SK-N-SH (cell line): ENCODE measurements at regions not wholly inside any gene's neighbourhood (a gene's known extent, or its start where the extent isn't known, plus 50 kb on each side); places are given as distances from the start of the nearest gene placed in this dataset.

ENCODE experiments used
- CTCF ChIA-PET: fragments of 300-600, 350-600 bp; formaldehyde crosslinking; extraction: SDS; loops from one replicate; lab custom pipeline; 2021; lab: Yijun Ruan, JAX
- POLR2A ChIA-PET: fragments of 350-600 bp; sonication (Branson Sonifier 250); formaldehyde crosslinking; extraction: SDS; loops from one replicate; lab custom pipeline; 2020; ENCODE audit warnings: antibody characterized with exemption, inconsistent platforms; lab: Yijun Ruan, JAX
- DNase-seq: peaks from one replicate; pipeline ENCODE4 v3.0.0; 2012
- H2AFZ ChIP-seq: fragments of 200-600 bp; sonication (generic); 2 replicates; pipeline ENCODE4 v1.8.1; 2016; ENCODE audit warnings: antibody characterized with exemption, mild to moderate bottlenecking, low read depth
- H3F3A ChIP-seq: fragments of 200-600 bp; sonication (generic); replicated peaks from 2 replicates; pipeline ENCODE3; 2016; ENCODE audit warnings: antibody characterized with exemption, mild to moderate bottlenecking; ENCODE audit not compliant: insufficient read depth
- H3K27ac ChIP-seq, 2 experiments: fragments of 200-500 bp in 1 of 2; fragments of 200-600 bp in 1 of 2; sonication (Bioruptor generic) in 1 of 2; sonication (generic), shearing (Covaris generic) in 1 of 2; 2 replicates each; pipeline versions ENCODE4 v1.5.1 to v1.6.1; 2014 to 2016; ENCODE audit warnings: low read depth in 2 of 2, inconsistent platforms in 1 of 2, low read length in 1 of 2, mild to moderate bottlenecking in 1 of 2, mixed read lengths in 1 of 2
- H3K27me3 ChIP-seq: fragments of 200-600 bp; sonication (generic), shearing (Covaris generic); 2 replicates; pipeline ENCODE4 v1.6.1; 2016; ENCODE audit warnings: mixed run types; ENCODE audit not compliant: insufficient read depth
- H3K36me3 ChIP-seq, 2 experiments: fragments of 200-500 bp in 1 of 2; fragments of 200-600 bp in 1 of 2; sonication (Bioruptor generic) in 1 of 2; sonication (generic) in 1 of 2; replicated peaks in 1 of 2; 2 replicates each; pipeline versions ENCODE3 to v1.5.1; 2014 to 2016; ENCODE audit warnings: low read length in 1 of 2, mild to moderate bottlenecking in 1 of 2; ENCODE audit not compliant: insufficient read depth in 2 of 2, control insufficient read depth in 1 of 2
- H3K4me1 ChIP-seq, 2 experiments: fragments of 200-500 bp in 1 of 2; fragments of 200-600 bp in 1 of 2; sonication (Bioruptor generic) in 1 of 2; sonication (generic), shearing (Covaris generic) in 1 of 2; 2 replicates each; pipeline versions ENCODE4 v1.5.1 to v1.6.1; 2014 to 2016; ENCODE audit warnings: low read depth in 1 of 2, low read length in 1 of 2, mixed run types in 1 of 2; ENCODE audit not compliant: insufficient read depth in 2 of 2, control insufficient read depth in 1 of 2
- H3K4me2 ChIP-seq: fragments of 200-600 bp; sonication (generic), shearing (Covaris generic); 2 replicates; pipeline ENCODE4 v1.6.1; 2017; ENCODE audit warnings: mixed run types
- H3K4me3 ChIP-seq, 2 experiments: fragments of 200-500 bp in 1 of 2; fragments of 200-600 bp in 1 of 2; sonication (Bioruptor generic) in 1 of 2; sonication (generic), shearing (Covaris generic) in 1 of 2; 2 replicates each; pipeline versions ENCODE4 v1.5.1 to v1.8.1; 2014 to 2016; ENCODE audit warnings: low read depth in 2 of 2, inconsistent platforms in 1 of 2, low read length in 1 of 2, mild to moderate bottlenecking in 1 of 2, mixed read lengths in 1 of 2, moderate library complexity in 1 of 2
- H3K79me2 ChIP-seq: fragments of 200-600 bp; sonication (generic); 2 replicates; pipeline ENCODE4 v1.8.1; 2017; ENCODE audit warnings: mild to moderate bottlenecking; ENCODE audit not compliant: insufficient read depth
- H3K9ac ChIP-seq: fragments of 200-600 bp; sonication (generic); 2 replicates; pipeline ENCODE4 v1.6.1; 2017; ENCODE audit warnings: mixed run types
- H3K9me2 ChIP-seq: fragments of 200-600 bp; sonication (generic); 2 replicates; pipeline ENCODE4 v1.6.1; 2017; ENCODE audit warnings: mixed run types
- H3K9me3 ChIP-seq: fragments of 200-600 bp; sonication (generic); 2 replicates; pipeline ENCODE4 v1.6.1; 2017; ENCODE audit warnings: mixed run types, mild to moderate bottlenecking, moderate library complexity
- H4K20me1 ChIP-seq: fragments of 200-600 bp; sonication (generic); 2 replicates; pipeline ENCODE4 v1.6.1; 2017; ENCODE audit warnings: mild to moderate bottlenecking, mixed run types; ENCODE audit not compliant: insufficient read depth
- CHD2 ChIP-seq: fragments of 150-350 bp; IDR thresholded peaks from 2 replicates; pipeline ENCODE4 v1.6.1; 2018; ENCODE audit warnings: low read length; ENCODE audit not compliant: partially characterized antibody
- ELF1 ChIP-seq: IDR thresholded peaks from 2 replicates; pipeline ENCODE4 v1.4.0; 2012
- EP300 ChIP-seq, 2 experiments: IDR thresholded peaks; 2 replicates each; pipeline versions ENCODE4 v1.4.0 to v1.6.1; 2012; ENCODE audit warnings: borderline replicate concordance in 1 of 2, low read depth in 1 of 2, low read length in 1 of 2
- FOSL2 ChIP-seq: IDR thresholded peaks from 2 replicates; pipeline ENCODE4 v1.4.0; 2012; ENCODE audit warnings: low read depth, mild to moderate bottlenecking, moderate library complexity, borderline replicate concordance
- FOXJ3 ChIP-seq: sonication (generic); formaldehyde crosslinking; IDR thresholded peaks from 2 replicates; pipeline ENCODE4 v1.5.1; 2020; ENCODE audit warnings: mild to moderate bottlenecking, missing genetic modification reagents
- FOXM1 ChIP-seq: IDR thresholded peaks from 2 replicates; pipeline ENCODE4 v1.4.0; 2012; ENCODE audit warnings: low read depth, mild to moderate bottlenecking
- GABPA ChIP-seq: IDR thresholded peaks from 2 replicates; pipeline ENCODE4 v1.4.0; 2012; ENCODE audit warnings: low read depth, mild to moderate bottlenecking
- GATA2 ChIP-seq: sonication (generic); formaldehyde crosslinking; IDR thresholded peaks from 2 replicates; pipeline ENCODE4 v1.5.0; 2020; ENCODE audit warnings: mild to moderate bottlenecking, missing genetic modification reagents
- IRF3 ChIP-seq: fragments of 150-350 bp; IDR thresholded peaks from 2 replicates; pipeline ENCODE4 v1.6.1; 2016; ENCODE audit warnings: mild to moderate bottlenecking, low read depth, low read length
- JUND ChIP-seq: IDR thresholded peaks from 2 replicates; pipeline ENCODE4 v1.4.0; 2012
- PBX3 ChIP-seq: IDR thresholded peaks from 2 replicates; pipeline ENCODE4; 2012
- RCOR1 ChIP-seq: fragments of 150-350 bp; IDR thresholded peaks from 2 replicates; pipeline ENCODE4 v1.6.1; 2017; ENCODE audit warnings: antibody characterized with exemption, low read length
- RXRA ChIP-seq: IDR thresholded peaks from 2 replicates; pipeline ENCODE4 v1.4.0; 2012; ENCODE audit warnings: low read depth, mild to moderate bottlenecking, borderline replicate concordance
- SMC3 ChIP-seq: IDR thresholded peaks from 2 replicates; pipeline ENCODE4 v1.6.1; 2012; ENCODE audit warnings: low read depth, low read length, improper control_type of control experiment
- TCF12 ChIP-seq: IDR thresholded peaks from 2 replicates; pipeline ENCODE4 v1.4.0; 2012
- TEAD4 ChIP-seq: IDR thresholded peaks from 2 replicates; pipeline ENCODE4 v1.4.0; 2012; ENCODE audit warnings: mild to moderate bottlenecking, borderline replicate concordance; ENCODE audit not compliant: insufficient read depth
- YY1 ChIP-seq: IDR thresholded peaks from 2 replicates; pipeline ENCODE4 v1.4.0; 2012; ENCODE audit warnings: low read depth, mild to moderate bottlenecking
- WGBS: methylation state at CpG from one replicate; pipeline ENCODE4 v1.1.6; 2017; ENCODE audit warnings: low lambda C conversion rate; 5-methylcytosine and 5-hydroxymethylcytosine counted together
- TF ChIP-seq, protein P1 (sequence below): fragments of 150-350 bp; IDR thresholded peaks from 2 replicates; pipeline ENCODE4 v1.6.1; 2017; ENCODE audit warnings: antibody characterized with exemption, low read length, low read depth, borderline replicate concordance

GRCh38 chr6:167759912-167760311 is 66.8 kb upstream of the AFDN start:
- no peak overlapping the region for H3K4me2 ChIP-seq
- H3K9ac ChIP-seq, result no peak overlapping the region
- CTCF ChIA-PET, result no interaction called here
- no peak overlapping the region for H3K4me3 ChIP-seq
- WGBS, result 72% methylated on average over 13 of the region's 17 CpGs
- H3K79me2 ChIP-seq, result no peaks in the 10 kb centered on the region
- no peak overlapping the region for H3K27ac ChIP-seq
- H3F3A ChIP-seq, result no peaks in the 10 kb centered on the region
- peaks cover 0 to 6% of the 10 kb centered on the region in 2 experiments; a peak in 1 of 4 replicates for H3K4me1 ChIP-seq
- H3K27me3 ChIP-seq, result no peaks in the 10 kb centered on the region
- H3K9me2 ChIP-seq, result no peaks in the 10 kb centered on the region
- no peaks in the 10 kb centered on the region for H3K9me3 ChIP-seq
- H2AFZ ChIP-seq, result no peak overlapping the region
- no peak for DNase-seq
- no peaks in the 10 kb centered on the region for H4K20me1 ChIP-seq
- no peaks in the 10 kb centered on the region for H3K36me3 ChIP-seq
- POLR2A ChIA-PET, result no interaction called here
- no peak for TF ChIP-seq RXRA
- TF ChIP-seq JUND, result no peak
- no peak for TF ChIP-seq SMC3

- Histone ChIP-seq H2AFZ (no peak overlapping the region), H3K4me3 (no peak overlapping the region), H3K4me2 (no peak overlapping the region), H3K9me3 (no peaks in the 10 kb centered on the region), H3K27ac (no peak overlapping the region), H3F3A (no peaks in the 10 kb centered on the region), H4K20me1 (no peaks in the 10 kb centered on the region), H3K79me2 (no peaks in the 10 kb centered on the region), H3K9ac (no peak overlapping the region), H3K27me3 (no peaks in the 10 kb centered on the region), H3K36me3 (no peaks in the 10 kb centered on the region), H3K9me2 (no peaks in the 10 kb centered on the region), H3K4me1 (no peaks in the 10 kb centered on the region)
- no peak for DNase-seq
- ChIA-PET CTCF (no interaction called here), POLR2A (no interaction called here)
- no peak for TF ChIP-seq YY1
- TF ChIP-seq SMC3, result no peak
- no peak for TF ChIP-seq FOSL2
- TF ChIP-seq PBX3, result no peak
- no peak for TF ChIP-seq JUND
- WGBS, result 45% methylated on average over 15 of the region's 18 CpGs
Observed at GRCh38 chr6:167760979-167761793, 65.5 kb upstream of the AFDN start.

GRCh38 chr6:167761794-167762258 is 64.9 kb upstream of the AFDN start:
- Histone ChIP-seq H3K9me2 (no peaks in the 10 kb centered on the region), H3K4me1 (no peaks in the 10 kb centered on the region), H3K36me3 (no peaks in the 10 kb centered on the region), H3K9ac (no peak overlapping the region), H3K27ac (no peak overlapping the region), H4K20me1 (no peaks in the 10 kb centered on the region), H3K27me3 (no peaks in the 10 kb centered on the region), H3K4me2 (no peak overlapping the region), H3K4me3 (no peak overlapping the region), H3K79me2 (no peaks in the 10 kb centered on the region), H3F3A (no peaks in the 10 kb centered on the region), H3K9me3 (no peaks in the 10 kb centered on the region), H2AFZ (no peak overlapping the region)
- ChIA-PET POLR2A (no interaction called here), CTCF (no interaction called here)
- DNase-seq, result no peak
- WGBS, result 56% methylated on average over 7 of the region's 7 CpGs
- TF ChIP-seq GATA2 (CRISPR knock-in tag) (no peak), TEAD4 (no peak), YY1 (no peak), EP300 (IDR thresholded peaks at IDR 0.05; ENCODE audit: borderline replicate concordance in 1 of 2, low read depth in 1 of 2, low read length in 1 of 2) (no peak), ELF1 (no peak), FOXJ3 (CRISPR knock-in tag) (no peak), FOSL2 (no peak), FOXM1 (no peak), CHD2 (no peak), GABPA (no peak), IRF3 (no peak), RXRA (no peak), TCF12 (no peak), RCOR1 (no peak)
- TF ChIP-seq, protein P1, sequence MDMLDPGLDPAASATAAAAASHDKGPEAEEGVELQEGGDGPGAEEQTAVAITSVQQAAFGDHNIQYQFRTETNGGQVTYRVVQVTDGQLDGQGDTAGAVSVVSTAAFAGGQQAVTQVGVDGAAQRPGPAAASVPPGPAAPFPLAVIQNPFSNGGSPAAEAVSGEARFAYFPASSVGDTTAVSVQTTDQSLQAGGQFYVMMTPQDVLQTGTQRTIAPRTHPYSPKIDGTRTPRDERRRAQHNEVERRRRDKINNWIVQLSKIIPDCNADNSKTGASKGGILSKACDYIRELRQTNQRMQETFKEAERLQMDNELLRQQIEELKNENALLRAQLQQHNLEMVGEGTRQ, result no peak
